Stimulated activated CD4-positive, alpha-beta T cell treated with anti-CD3 and anti-CD28 coated beads, Interleukin-15, amount 100 ng/mL, for 1 hour (primary cell): ENCODE measurements at regions not wholly inside any gene's neighbourhood (a gene's known extent, or its start where the extent isn't known, plus 50 kb on each side); places are given as distances from the start of the nearest gene placed in this dataset.

Experiments used
- DNase-seq, 2 donors: peaks; one replicate each; pipeline ENCODE4 v3.0.0-alpha.2; 2020; ENCODE audit warnings: low read depth in 1 of 2, low spot score in 1 of 2

GRCh38 chr6:2433266-2433665 is 187.9 kb upstream of the GMDS start:
- DNase-seq, result no peak

- no peak for DNase-seq
Observed at GRCh38 chr6:2432292-2432691, 186.9 kb upstream of the GMDS start.

- no peak for DNase-seq
Observed at GRCh38 chr6:2430612-2431011, 185.2 kb upstream of the GMDS start.

- no peak for DNase-seq
Observed at GRCh38 chr6:2429460-2429859, 184.1 kb upstream of the GMDS start.

DNA sequence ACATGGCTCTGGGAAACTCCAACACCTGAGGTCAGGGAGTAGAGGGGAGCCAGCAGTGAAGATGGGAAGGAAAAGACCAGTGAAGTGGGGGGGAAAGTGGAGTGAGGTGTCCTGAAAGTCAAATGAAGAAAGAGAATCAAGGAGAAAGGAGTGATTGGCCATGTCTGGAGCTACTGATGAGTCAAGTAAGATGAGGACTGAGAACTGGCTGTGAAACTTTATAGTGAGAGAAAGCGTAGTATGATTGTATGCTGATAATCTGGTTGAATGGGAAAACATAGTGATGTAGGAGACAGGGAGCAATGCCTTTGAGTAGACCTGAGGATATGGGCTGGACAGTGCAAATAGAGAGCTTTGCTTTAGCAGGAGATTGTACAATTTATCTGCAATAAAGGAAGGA is 183.6 kb upstream of the GMDS start:
- DNase-seq, result no peak

DNA sequence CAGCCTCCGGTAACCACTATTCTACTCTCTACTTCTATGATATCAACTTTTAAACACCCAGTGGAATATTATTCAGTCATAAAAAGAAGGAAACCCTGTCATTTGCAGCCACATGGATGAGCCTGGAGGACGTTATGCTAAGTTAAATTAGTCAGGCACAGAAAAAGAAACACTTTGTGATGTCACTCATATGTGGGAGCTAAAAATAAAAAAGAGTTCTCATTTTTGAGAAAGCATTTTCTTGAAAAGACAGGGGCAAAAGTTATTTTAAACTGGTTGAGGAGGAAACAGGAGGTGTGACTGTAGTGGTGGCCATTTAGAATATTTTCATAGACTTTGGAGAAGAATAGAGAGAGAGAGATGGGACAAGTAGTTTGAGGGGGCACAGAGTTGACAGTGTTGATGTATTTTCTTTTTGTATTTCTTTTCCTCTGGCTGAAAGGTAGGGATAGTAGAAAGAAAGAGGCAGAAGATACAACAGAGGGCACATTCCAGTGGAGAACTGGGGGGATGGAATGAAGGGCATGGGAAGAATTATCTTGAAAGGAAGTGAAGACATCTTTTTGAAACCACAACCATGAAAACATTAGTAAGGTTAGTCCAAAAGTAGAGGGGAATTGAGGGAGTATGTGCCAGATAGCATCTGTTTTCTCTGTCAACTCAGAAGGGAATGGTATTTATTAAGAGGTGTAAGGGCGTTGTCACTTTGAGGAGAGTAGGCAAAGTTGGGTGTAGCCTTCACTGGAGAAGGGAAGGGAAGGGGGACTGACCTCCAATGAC is 181.3 kb upstream of the GMDS start:
- no peak for DNase-seq

GRCh38 chr6:2416128-2416712 is 170.8 kb upstream of the GMDS start:
- no peak for DNase-seq

GRCh38 chr6:2414885-2415547 is 169.6 kb upstream of the GMDS start:
- DNase-seq, result no peak

DNA sequence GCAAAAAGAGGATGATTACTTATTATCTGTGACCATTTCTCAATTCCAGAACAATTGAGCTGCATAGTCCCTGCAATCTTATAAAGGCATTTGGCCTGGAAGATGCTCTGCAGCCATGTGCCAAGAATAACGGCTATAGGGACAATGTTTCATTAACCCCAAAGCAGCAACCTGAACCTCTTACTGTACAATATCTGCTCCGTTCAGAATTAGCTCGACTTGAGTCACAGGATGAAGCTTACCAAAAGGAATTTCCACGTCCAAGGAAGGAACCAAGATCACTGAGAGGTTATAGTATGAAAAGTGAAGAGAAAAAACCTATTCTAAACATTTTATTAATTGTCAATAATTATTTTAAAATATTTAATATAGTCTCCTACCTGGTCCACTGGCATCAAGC is 167.3 kb upstream of the GMDS start:
- DNase-seq, result no peak

DNA sequence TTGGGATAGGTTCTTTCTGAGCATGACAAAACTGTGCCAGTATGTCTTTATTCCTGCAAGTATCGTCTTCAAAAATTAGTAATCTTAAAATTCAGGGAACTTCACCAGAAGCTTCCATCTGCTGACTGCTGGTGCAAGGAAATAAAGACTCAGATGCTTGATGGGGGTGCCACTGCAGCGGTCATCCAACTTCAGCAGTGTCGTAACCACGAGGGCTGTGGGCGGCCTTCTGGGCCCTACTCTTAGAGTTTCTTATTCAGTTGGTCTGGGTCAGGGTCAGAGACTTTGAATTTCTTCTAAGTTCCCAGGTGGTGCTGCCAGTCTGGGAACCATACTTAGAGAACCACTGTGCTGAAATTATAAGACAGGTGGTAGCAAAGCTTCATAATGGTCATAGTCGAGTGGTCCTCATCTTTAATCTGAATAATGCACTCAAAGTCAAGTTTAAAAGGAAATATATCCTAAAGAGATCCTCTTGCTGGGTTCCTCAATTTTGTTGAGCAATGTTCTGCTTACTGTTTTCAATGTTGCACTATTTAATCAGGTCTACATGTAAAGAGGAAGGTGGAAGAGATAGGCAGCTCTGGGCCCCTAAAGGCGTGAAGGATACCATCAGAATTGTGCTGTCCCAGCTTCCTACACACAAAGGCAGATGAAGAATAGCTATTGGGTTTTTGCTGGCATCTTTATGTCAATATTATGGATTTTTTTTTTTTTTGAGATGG is 165.4 kb upstream of the GMDS start:
- DNase-seq, result no peak

DNA sequence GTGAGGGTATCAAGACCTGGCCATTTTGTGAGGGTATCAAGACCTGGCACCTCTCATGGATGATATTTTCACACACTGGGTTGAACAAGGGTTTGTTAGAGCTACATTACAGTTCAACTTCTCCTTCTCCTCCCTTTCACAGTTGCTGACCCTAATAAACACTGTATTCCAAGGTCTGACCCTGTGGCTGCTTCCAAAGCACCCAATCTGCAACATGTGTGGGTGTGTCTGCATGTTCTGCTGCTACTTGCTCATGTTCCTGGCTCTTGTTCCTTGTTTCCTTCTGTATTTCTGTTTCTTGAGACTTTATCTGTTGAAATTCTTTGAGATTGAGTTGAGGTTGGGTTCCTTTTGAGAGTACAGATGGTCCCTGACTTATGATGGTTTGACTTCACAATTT is 162.1 kb upstream of the GMDS start:
- no peak for DNase-seq

DNA sequence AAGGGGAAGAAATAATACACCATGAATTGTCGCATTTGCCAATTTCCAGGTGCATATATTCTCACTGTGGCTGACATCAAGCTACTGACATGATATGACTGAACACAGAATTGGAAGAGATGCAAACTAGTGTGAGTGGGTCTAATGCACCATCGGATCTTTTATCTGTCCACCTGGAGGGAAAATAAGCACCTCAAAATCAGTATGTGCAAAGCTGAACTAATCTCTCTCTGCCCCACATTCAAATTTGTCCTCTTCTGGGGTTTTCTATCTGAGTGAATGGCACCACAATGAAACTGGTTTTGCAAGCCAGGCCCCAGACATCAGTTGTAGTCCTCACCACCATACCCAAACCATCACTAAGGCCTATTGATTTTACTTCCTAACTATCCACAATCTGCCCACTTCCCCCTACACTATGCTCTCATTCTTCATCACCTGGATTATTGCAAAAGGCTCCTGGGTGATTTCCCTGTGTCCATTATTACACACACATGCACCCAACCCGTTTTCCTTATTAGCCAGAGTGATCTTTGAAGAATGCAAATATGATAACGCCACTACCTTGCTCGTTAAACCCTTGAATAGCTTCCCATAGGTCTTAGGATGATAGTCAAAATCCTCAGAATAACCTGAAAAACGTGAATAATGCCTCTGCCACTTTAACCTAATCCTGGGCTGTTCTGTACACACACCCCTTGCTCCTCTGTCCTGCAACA is 159.0 kb upstream of the GMDS start:
- DNase-seq, result no peak

DNA sequence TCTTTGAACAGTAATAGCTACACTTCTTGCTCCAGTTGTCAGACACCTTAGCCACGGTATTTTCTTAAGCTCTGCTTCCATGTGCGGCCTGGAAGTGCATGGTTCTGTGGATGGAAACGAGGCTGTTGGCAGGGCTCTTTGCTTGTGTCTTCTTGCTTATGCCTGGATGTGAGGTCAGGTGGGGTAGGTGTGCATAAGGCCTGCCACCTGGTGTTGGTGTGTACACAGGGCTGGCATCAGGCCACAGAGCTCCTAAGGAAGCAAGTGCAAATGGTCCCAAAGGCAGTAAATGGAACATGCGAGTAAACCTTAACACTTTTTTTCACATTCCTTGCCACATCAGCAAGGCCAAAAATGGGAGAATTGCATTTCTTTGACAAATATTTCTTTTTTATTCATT is 158.1 kb upstream of the GMDS start:
- DNase-seq, result no peak

- no peak for DNase-seq
Observed at GRCh38 chr6:2396846-2397630, 151.6 kb upstream of the GMDS start.

- no peak for DNase-seq
Observed at GRCh38 chr6:2396042-2396657, 150.7 kb upstream of the GMDS start.

- no peak for DNase-seq
Observed at GRCh38 chr6:2388554-2389324, 143.3 kb upstream of the GMDS start.

DNA sequence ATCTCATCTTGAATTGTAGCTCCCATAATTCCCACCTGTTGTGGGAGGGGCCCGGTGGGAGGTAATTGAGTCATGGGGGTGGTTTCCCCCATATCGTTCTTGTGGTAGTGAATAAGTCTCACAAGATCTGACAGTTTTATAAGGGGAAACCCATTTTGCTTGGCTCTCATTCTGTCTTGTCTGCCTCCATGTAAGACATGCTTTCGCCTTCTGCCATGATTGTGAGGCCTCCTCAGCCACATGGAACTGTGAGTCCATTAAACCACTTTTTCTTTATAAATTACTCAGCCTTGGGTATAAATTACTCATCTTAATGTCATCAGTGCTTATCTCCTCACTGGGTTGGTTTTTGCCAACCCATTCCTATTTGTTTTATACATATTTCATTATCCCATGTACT is 142.0 kb upstream of the GMDS start:
- DNase-seq, result no peak

DNA sequence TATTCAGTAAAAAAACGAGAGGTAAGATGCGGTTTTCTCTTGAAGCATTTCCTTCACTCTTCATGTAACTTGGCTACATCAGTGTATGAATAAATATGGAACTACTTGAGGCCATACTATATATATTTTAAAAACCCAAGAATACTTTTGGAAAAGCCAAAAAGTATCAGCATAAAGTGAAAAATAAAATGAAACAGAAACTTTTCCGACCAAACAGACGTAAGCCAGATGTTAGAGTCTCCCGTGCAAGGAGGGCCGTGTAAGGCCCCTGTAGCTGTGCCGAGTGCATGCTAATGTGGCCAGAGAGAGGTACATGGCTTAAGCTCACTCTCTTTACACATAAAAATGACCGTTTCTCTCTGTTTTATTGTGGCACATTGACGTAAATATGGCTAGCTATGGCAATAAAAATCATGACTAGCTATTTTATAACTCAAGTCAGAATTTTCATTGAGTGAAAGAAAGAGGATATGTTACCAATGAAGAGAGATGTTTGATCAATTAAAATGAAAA is 140.1 kb upstream of the GMDS start:
- no peak for DNase-seq

DNA sequence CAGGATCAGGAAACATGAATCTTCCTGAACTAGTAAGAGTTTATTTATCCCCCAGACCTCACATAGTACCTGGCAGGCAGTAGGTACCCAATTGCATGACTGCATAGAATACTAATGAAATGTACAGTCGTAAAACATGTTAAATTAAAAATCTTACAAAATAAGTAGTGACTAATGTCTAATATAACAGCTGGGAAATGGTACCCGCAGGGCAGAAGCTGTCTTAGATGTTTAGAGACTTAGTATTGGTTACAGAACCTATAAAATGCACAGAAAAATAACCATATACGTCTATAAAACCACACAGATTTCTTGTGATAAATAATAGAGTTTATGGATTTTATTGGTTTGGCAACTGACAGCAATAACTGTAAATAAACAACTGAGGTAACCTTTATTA is 139.1 kb upstream of the GMDS start:
- DNase-seq, result no peak
